ENCODE measurements at regions not wholly inside any gene's neighbourhood (a gene's known extent, or its start where the extent isn't known, plus 50 kb on each side); places are given as distances from the start of the nearest gene placed in this dataset.
"Not testable (repeated sequence)": the region's sequence is repeated elsewhere in the genome, so short reads cannot be mapped to it uniquely, and the experiment has no call there.

DNA sequence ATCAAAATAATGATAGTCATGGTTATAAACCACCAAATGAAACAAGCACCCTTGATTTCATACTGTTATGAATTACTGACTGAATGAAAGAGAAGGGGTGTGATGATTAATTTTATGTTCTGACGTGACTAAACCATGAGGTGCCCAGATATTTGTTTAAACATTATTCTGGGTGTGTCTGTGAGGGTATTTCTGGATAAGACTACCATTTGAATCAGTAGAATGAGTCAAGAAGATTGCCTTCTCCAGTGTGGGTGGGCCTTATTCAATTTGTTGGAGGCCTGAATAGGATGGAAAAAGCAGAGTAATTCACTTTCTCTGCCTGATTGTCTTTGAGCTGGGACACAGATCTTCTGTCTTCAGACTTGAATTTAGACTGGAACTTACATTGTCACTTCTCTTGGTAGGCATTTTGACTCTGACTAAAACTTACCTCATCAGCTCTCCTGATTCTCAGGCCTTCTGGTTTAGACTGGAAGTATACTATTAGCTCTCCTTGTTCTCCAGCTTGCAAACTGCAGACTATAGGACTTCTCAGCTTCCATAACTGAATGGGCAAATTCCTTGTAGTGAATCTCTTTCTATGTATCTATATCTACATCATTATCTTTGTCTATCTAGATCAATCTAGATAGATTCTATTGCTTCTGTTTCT lies 321.9 kb upstream of the TARS1 start:
- Mint-ChIP-seq H3K27me3 (ENCODE audit: unreplicated experiment) (no peaks in the 10 kb centered on the region), H3K4me1 (ENCODE audit: low read depth, unreplicated experiment) (no peaks in the 10 kb centered on the region), H3K4me3 (ENCODE audit: low read depth, unreplicated experiment) (no peak overlapping the region), H3K36me3 (ENCODE audit: insufficient read depth, unreplicated experiment) (no peaks in the 10 kb centered on the region), H3K9me3 (ENCODE audit: low read depth, unreplicated experiment) (peaks cover 9% of the 10 kb centered on the region), H3K27ac (ENCODE audit: unreplicated experiment) (no peak overlapping the region)
- no peak for TF ChIP-seq CTCF (IDR thresholded peaks at IDR 0.05; ENCODE audit: unreplicated experiment)
- no peak for DNase-seq
- no TSS peak for BruUV-seq (replicated peaks)
- CTCF ChIA-PET: no interaction called here
- intact Hi-C loops (cut with micrococcal nuclease; ENCODE audit: unreplicated experiment): no loop called here

DNA sequence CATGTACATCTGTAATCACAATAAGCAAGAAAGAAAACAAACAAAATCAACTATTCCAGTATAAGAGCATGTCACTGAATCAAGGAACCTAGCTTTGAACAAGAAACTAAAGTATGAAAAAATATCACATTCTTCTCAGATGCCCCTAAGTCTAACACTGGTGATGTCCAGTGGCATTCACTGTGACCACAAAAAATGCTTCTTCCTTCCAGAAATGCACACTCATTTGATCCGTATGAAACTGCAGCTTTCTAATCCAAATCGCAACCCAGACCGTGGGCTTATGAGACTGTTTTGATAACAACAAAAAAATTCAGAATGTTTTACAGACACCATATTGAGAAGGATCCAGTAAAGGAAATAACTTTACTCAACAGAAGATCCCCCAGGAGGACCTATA lies 320.1 kb upstream of the TARS1 start:
- no peak for DNase-seq
- Mint-ChIP-seq H3K9me3 (ENCODE audit: low read depth, unreplicated experiment) (peaks cover 9% of the 10 kb centered on the region), H3K4me3 (ENCODE audit: low read depth, unreplicated experiment) (no peak overlapping the region), H3K4me1 (ENCODE audit: low read depth, unreplicated experiment) (no peaks in the 10 kb centered on the region), H3K36me3 (ENCODE audit: insufficient read depth, unreplicated experiment) (no peaks in the 10 kb centered on the region), H3K27me3 (ENCODE audit: unreplicated experiment) (no peaks in the 10 kb centered on the region), H3K27ac (ENCODE audit: unreplicated experiment) (no peak overlapping the region)
- no peak for TF ChIP-seq CTCF (IDR thresholded peaks at IDR 0.05; ENCODE audit: unreplicated experiment)
- intact Hi-C loops (cut with micrococcal nuclease; ENCODE audit: unreplicated experiment): no loop called here
- CTCF ChIA-PET: no interaction called here
- no TSS peak for BruUV-seq (replicated peaks)

DNA sequence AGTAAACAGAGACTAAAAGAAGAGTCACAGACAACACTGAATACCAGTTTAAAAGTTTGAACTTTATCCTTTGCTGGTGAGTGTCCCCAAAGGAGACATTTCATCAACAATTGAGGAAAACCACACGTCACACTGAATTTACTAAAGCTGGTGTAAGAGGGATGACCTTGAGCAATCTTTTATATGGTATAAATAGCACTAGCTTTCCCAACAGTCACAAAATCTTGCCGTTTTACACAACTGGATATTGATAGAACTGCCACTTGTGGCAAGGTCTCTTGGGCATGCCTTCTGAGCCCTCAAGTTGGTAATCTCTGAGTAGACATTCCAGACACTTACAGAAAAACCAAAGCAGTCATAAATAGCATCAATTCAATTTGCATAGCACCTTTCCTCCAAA lies 311.5 kb upstream of the TARS1 start:
- no peaks in the 10 kb centered on the region for H3K36me3 Mint-ChIP-seq (ENCODE audit: insufficient read depth, unreplicated experiment)
- intact Hi-C loops (cut with micrococcal nuclease; ENCODE audit: unreplicated experiment): no loop called here
- no peaks in the 10 kb centered on the region for H3K27me3 Mint-ChIP-seq (ENCODE audit: unreplicated experiment)

DNA sequence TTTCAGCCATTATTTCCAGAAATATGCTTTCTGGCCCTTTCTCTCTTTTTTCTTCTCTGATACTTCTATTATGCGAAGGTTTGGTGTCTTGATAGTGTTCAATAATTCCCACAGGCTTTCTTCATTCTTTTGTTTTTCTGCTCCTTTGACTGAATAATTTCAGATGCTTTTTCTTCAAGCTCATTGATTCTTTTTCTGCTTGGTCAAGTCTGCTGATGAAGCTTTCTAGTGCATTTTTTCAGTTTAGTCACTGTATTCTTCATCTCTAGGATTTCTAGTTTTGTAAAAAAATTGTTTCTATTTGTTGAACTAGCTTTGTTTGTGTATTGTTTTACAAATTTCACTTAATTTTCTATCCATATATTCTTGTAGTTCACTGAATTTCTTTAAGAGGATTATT lies 304.0 kb upstream of the TARS1 start:
- no peak for DNase-seq
- CTCF ChIA-PET: no interaction called here
- TF ChIP-seq CTCF (IDR thresholded peaks at IDR 0.05; ENCODE audit: unreplicated experiment): no peak
- Mint-ChIP-seq H3K36me3 (ENCODE audit: insufficient read depth, unreplicated experiment) (no peaks in the 10 kb centered on the region), H3K4me3 (ENCODE audit: low read depth, unreplicated experiment) (no peak overlapping the region), H3K27me3 (ENCODE audit: unreplicated experiment) (no peaks in the 10 kb centered on the region), H3K9me3 (ENCODE audit: low read depth, unreplicated experiment) (peaks cover 16% of the 10 kb centered on the region), H3K4me1 (ENCODE audit: low read depth, unreplicated experiment) (no peaks in the 10 kb centered on the region), H3K27ac (ENCODE audit: unreplicated experiment) (no peak overlapping the region)
- intact Hi-C loops (cut with micrococcal nuclease; ENCODE audit: unreplicated experiment): no loop called here
- no TSS peak for BruUV-seq (replicated peaks)

More for the DNA sequence above, 311.5 kb upstream of the TARS1 start:
- Mint-ChIP-seq H3K4me1 (ENCODE audit: low read depth, unreplicated experiment) (no peaks in the 10 kb centered on the region), H3K9me3 (ENCODE audit: low read depth, unreplicated experiment) (peaks cover 9% of the 10 kb centered on the region), H3K27ac (ENCODE audit: unreplicated experiment) (no peak overlapping the region), H3K4me3 (ENCODE audit: low read depth, unreplicated experiment) (no peak overlapping the region)
- CTCF ChIA-PET: no interaction called here
- TF ChIP-seq CTCF (IDR thresholded peaks at IDR 0.05; ENCODE audit: unreplicated experiment): no peak
- no TSS peak for BruUV-seq (replicated peaks)
- no peak for DNase-seq

DNA sequence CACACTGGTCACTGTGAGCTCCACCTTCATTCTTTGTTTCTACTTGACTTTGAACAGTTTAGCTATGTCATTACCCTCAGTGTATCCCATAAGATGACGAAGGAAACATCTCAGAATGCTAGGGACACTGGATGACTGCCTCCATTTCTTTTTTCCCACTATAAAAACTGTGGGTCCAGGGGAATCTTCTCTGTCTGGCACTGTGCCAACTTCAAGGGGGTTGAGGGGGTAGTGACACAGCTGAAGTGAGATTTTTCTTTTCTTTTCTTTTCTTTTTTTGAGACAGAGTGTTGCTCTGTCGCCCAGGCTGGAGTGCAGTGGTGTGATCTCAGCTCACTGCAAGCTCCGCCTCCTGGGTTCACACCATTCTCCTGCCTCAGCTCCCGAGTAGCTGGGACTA lies 302.6 kb upstream of the TARS1 start:
- H3K4me3 Mint-ChIP-seq (ENCODE audit: low read depth, unreplicated experiment); intact Hi-C loops (cut with micrococcal nuclease; ENCODE audit: unreplicated experiment); BruUV-seq (replicated peaks); CTCF ChIA-PET; H3K27me3 Mint-ChIP-seq (ENCODE audit: unreplicated experiment); H3K36me3 Mint-ChIP-seq (ENCODE audit: insufficient read depth, unreplicated experiment); DNase-seq; H3K4me1 Mint-ChIP-seq (ENCODE audit: low read depth, unreplicated experiment); H3K27ac Mint-ChIP-seq (ENCODE audit: unreplicated experiment): not testable (repeated sequence)
- H3K9me3 Mint-ChIP-seq (ENCODE audit: low read depth, unreplicated experiment): peaks cover 13% of the 10 kb centered on the region
